H4 (cell line): ENCODE measurements at regions not wholly inside any gene's neighbourhood (a gene's known extent, or its start where the extent isn't known, plus 50 kb on each side); places are given as distances from the start of the nearest gene placed in this dataset.

Experiments used
- DNase-seq: peaks from one replicate; pipeline ENCODE4 v3.0.0-alpha.2; 2015; ENCODE audit warnings: low spot score

DNA sequence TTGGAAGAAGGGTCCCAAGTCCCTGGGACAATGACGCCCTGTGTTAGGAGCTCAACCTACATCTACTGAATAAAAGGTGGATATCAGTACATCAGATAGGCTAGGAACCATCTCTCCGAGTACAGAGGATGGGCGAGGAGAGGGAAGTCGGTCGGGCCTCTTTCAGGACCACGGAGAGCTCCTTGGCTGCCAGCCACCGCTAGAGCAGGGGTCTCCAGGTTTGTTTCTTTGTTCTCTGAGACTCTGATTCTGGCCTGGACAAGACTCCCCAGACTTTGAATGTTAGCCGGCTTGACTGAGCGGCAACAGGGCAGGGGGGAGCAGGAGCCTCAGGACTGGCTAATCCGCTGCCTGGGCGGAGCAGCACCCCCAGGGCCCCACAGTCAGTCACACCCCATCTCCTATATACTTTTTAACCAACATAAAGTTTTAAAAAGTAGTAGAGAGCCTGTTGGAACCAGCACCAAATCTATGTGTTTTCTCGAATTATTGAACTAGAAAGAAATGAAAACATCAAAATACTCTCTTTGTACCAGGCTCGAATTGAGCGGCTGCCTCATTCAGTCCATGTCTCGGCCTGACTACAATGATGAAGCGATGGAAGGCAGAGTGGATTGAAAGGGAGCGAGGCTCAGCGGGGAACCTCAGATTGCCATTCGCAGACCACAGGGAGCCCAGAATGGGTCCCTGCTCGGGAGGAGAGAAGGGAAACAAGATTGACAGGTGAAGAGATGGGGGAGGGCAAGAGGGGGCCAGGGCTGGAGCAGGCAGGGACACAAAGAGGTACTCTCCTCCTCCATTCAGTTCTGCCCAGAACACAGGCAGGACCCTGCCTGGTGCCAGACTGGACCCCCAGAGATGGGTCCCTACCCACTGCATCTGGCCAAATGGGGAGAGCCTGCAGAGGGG is 131.6 kb downstream of the TPRA1 start:
- no peak for DNase-seq

DNA sequence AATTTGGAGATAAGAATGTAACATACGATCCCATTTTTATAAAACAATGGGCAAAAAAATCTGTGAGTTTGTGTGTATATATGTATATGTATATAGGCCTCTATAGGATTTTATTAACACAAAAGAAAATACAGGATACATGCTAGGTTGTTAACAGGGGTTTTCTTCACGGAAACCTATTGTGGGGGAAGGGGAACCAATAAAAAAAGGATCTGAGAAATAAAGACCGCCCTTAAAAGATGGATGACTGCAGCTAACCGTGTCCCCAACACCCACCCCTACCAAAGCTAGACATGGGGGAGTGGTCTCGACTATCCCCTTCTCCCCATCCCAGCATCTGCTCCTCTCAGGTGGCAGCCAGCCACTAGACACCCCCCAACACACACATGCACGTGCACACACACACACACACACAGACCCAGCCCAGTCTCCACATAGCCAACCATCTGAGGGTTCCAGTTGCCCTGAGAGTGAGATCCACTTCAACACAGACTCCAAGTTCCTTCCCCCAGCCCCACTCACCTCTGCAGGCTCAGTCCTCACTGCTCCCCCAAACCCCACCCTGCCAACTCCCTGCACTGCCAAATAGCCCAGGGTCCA is 132.9 kb downstream of the TPRA1 start:
- no peak for DNase-seq

- DNase-seq = no peak
Observed at GRCh38 chr3:127457094-127457475, 133.4 kb downstream of the TPRA1 start.

DNA sequence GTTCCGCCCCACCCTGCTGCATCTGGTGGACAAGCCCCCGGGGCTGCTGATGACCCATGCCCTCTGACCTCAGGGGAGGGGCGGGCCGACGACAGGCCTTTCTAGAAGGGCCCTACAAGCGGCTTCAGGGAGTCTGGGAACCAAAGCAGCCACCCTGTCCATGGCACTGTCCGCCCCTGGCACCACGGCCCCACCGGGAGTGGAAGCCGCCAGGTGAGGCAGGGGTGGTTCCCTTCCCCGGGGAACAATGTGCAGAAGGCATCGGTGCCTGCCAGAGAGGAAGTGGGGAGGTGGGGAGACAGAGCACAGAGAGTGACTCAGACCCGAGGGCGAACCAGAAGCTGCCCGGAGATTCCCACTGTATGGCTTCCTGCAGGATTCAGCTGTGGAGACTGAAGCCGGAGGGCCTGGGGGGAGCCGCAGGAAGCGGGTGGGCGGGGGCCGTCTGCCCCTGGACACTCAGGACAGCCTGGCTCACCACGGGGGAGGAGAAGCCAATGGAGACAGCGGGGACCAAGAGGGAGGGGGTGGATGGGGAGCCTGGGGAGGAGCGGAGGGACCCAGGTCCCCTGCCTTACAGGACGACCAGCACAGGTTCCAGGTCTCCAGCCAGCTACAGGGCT is 134.0 kb downstream of the TPRA1 start:
- DNase-seq = peak; percentile 40

GRCh38 chr3:127455541-127456450 is 134.7 kb downstream of the TPRA1 start:
- peak; percentile 49 for DNase-seq

DNA sequence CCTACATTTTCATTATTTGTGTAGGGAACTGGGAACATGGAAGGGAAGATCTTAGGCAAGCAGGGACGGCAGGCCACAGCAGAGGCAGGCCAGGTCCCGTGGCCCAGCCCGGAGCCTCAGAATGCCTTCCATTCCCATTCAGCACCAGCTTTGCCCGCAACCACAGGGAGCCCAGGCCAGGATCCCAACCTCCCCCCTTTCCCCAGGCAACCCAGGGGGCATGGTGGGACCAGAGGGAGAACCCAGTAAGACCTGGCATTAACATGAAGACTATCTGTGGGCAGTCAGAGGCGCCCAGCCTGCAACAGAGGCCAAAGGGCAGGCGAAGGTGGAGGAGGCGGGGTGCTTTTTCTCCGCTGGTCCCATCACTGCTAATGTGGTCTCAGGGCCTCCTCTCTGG is 135.6 kb downstream of the TPRA1 start:
- DNase-seq = no peak

GRCh38 chr3:127454051-127454450 is 136.5 kb downstream of the TPRA1 start:
- DNase-seq = no peak

GRCh38 chr3:127452321-127452821 is 138.2 kb downstream of the TPRA1 start:
- DNase-seq = no peak

- no peak for DNase-seq
Observed at GRCh38 chr3:127451321-127451720, 139.2 kb downstream of the TPRA1 start.

DNA sequence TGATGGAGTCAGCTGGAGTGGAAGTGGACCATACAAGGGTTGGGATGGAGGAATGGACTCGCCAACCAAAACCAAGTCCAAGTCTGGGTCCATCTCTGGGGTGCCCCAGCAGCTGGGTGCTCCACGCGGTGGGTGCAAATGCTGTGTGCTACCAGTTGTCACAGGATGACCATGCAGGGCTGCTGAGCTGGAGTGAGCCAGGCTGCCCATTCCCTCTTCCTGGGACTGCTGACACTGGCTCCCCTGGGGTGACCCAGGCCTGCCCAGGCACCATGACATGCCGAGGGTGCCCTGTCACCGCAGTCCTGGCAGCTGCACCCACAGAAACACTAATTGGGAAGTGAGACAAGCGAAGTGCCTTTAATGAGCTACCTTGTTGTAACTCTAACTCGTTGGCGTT is 140.2 kb downstream of the TPRA1 start:
- DNase-seq = no peak

DNA sequence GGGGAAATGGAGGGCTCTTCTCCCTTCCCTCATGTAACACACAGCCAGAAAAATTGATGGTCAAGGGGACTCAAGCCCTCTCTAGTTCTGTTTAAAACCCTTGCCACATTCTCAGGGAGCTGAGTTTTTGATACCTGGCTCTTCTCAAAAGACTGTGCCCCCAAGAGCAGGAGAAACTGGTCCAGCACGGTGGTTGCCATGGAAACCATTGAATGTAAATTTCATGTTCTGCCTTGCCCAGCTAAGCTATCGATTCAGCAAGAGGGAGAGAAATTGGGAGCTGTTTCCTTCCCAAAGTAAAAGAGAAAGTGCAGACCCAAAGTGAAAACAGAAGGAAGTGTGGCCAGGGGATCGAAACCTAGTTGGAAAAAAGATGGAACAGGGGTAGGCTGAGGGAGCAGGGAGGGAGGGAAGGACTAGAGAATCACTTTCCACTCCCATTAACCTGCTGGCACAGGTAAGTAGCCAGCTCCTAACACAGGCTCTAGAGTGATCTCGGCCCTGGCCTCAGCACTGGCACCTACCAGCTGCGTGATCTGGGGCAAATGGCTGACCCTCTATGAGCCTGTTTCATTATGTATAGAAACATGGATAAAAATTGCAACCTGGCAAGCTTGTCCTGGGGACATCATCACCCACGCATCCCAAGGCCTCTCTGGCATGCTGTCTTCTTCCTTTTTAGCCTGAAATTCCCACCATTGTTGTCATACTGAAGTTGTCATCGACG is 140.9 kb downstream of the TPRA1 start:
- no peak for DNase-seq

GRCh38 chr3:127448671-127449070 is 141.9 kb downstream of the TPRA1 start:
- DNase-seq = no peak

- DNase-seq = peak; percentile 71
Observed at GRCh38 chr3:127448161-127448561, 142.4 kb downstream of the TPRA1 start.

DNA sequence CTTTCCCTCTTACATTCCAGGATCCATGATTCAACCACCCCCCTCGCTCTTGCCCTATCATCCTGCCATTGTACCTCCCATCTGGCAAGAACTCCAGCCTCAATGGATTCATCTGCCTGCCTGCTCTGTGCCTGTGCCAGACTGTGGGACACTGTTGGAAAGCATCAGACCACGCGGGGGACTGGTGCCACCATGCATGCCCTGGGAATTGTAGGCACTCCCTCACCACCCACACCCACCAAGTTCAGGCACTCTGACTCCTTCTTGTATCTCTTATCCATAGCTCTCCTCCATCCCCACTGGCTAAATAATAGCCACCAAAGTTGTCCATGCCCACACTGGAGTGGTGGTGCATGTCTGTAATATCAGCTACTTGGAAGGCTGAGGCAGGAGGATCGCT is 143.8 kb downstream of the TPRA1 start:
- DNase-seq = no peak

DNA sequence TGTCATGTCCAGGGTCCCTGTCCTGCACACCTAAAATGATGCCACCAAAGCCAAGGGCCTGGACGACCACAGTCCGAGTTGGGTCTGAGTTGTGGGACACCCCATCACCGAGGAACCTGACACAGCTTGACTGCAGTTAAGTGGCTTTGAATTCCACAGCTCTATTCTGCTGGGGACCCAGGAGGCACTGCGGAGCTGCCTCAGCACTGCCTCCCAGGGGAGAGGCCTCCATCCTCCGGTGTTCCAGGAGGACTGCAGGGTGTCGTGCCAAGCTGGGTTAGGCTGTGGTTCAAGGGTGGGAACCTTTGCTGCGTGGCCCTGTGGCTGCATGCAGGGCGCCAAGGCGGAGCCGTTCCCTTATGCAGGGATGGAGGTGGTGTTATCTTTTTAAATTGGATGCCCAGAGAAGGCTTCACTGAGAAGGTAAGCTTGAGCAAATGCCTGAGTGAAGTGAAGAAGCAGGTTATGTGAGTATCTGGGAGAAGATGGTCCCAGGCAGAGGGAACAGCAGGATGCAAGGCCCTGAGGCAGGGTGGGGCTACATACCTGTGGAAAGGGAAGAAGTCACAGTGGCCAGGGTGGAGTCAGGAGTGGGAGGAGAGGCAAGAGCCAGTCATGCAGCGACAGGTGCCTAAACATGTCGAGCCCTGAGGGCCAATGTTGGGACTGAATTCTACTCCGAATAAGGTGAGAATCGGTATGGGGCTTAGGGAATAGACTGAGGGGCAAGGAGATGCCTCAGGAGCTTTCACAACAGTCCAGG is 144.8 kb downstream of the TPRA1 start:
- no peak for DNase-seq

DNA sequence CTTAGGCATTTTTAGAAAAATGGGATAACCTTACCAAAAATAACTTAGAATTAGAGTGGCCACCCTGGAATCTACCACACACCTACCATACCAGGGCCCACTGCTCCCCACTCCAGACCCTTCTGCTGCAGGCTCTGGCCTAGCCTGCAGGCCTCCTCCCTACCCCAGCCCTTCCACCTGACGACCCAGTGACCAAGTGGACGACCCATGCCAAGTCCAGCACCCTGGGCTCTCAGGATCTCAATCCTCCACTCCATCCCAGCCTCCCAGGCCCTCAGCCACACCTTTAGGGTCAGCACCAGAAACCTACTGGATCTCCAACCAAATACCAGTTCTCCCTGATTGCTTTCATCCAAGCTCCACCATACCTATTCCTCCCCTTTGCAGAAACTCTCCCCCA is 145.8 kb downstream of the TPRA1 start:
- no peak for DNase-seq

DNA sequence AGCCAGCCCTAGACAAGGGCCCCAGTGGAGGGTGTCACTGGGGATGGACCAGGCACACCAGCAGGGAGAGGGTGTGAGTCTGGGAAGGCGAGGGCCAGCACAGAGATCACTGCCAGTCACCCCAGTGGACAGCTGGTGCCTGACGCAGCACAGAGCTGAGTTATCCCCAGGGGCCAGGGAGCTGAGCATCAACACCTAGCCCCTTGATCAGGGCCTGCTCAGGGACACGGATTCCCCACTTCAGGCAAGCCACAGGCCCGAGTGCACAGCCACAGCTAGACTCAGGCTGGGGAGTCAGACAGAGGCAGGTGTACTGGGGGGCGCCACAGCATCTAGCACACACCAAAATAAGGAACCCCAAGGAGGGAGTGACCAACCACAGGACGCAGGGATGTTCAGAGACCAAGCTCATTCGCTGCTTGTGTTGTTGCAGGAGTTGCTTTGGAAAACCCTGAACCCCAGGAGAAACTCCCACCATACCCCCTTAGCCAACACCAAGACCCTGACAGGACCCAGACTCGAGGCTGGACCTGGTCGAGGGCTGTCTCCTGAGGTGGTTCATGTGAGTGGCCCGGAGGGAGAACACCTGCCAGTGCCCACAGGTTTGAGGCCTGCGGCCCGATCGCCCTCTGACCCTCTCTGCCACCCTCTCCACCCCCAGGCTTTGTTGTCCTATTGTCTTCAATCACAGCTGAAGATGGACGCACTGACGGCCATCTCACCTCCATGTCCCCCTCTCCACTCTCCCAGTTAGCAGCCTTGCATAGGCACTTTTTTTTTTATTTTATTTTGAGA is 146.8 kb downstream of the TPRA1 start:
- DNase-seq = no peak

DNA sequence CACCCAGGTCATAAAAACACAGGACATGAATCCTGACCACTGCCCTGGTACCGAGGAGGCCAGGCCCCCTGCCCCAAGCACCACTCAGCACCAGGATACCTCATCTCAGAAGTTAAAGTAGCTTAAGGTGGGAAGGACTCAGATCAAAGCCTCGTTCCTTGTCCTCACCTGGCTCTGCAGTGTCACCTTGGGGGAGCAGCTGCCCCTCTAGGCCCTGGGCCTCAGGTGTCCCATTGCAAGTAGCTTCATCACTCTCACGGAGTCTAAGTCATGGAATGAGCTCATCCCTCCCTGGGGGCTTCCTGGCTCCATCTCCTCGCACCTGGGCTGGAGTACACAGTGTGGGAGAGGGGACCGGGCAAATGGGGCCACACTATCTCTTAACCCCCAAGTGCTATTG is 148.0 kb downstream of the TPRA1 start:
- DNase-seq = no peak

GRCh38 chr3:127441764-127442163 is 148.8 kb downstream of the TPRA1 start:
- no peak for DNase-seq
